NCI-H146 treated with DMSO at 0.1 percent for 48 hours (cell line): ENCODE measurements at regions not wholly inside any gene's neighbourhood (a gene's known extent, or its start where the extent isn't known, plus 50 kb on each side); places are given as distances from the start of the nearest gene placed in this dataset.
"Not testable (repeated sequence)": the region's sequence is repeated elsewhere in the genome, so short reads cannot be mapped to it uniquely, and the experiment has no call there.

ENCODE experiments used
- DNase-seq: peaks from one replicate; lab custom pipeline; 2025; ENCODE audit not compliant: unreplicated experiment; lab: John Stamatoyannopoulos, UW

- no peak for DNase-seq
Observed at GRCh38 chr14:22492622-22493542, 96.1 kb downstream of the DAD1 start.

DNA sequence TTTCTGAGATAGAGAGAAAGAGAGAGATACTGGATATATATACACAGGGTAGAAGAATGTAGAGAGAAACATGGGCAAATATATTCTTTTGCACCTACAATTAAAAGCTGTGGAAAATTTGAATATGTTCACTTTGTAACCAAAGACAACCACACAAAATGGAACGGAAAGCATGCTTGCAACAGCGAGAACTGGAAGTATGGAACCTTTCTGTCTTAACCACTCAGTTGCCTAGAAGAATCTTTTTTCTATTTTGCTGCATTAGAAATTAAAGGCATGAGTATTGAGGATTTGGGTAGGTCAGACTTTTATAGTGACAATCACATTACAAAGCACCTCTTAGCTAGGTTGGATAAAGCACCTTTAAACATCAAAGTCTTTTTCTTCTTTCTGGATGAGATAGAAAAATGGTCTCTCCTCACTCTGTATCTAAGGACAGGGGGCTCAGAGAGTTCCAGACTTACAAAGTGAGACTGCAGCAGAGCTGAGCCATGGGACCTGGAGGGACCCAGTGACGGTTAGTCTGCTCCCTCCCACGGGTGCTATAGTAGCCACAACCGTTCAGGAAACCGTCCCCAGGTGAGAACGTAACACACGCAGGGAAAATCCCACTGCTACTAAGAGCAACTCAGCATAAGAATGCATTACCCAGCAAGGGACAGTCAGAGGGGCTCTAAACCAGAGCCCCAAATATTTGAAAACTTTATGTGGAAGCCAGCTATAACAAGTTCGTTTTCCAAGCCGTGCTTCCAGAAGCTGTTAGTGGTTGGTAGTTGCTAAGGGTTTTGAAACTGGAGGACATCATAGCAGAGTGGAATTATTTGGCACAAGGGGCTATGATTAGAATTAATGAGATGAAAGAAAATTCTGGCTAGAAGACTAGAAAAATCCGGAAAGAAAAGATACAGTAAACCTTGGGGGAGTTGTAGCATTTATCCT, 97.1 kb downstream of the DAD1 start:
- DNase-seq: no peak

GRCh38 chr14:22491053-22491452, 98.0 kb downstream of the DAD1 start:
- DNase-seq: not testable (repeated sequence)

DNA sequence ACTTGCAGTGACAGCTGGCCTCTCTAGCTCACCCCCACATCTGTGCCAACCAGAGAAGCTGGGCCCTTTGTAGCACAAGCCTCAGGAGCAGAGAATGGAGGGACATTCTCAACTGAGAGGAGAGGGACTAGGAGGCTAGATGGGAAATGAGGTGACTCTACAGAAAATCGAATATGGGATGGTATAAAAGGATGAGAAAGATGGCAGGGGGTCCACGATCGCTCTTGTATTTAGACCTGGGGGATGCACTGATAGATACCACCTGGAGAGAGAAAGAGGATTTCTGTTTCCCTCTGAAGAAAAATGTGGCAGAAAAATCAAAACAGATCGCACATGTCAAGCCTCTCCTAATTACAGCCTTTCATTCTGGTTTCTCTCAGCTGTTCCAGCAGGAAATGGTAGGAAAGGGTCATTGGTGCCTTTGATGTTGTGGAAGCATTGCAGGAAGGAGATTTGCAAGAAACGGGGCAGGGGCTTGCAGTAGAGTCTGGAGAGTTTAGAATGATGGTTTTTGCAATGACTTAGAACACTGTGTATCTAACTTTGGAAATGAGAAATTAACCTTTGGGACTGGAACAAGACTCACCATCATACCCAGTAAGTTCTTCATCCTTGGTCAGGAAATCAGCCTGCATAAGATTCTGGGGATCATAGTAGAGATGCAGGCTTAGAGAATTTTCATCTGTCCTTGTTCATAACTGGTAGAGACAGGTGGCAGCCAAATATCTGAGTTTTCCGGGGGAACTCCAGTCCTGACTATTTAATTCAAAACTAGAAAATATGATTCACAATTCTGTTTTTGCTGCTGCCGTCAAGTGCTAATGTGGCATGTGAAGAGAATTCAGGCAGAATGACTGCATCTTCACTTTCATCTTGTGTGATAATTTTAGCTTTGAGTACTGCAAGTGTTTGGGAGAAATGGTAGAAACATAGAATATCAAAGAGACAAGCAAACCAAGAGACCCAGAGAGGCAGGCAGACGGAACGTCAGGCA, 98.8 kb downstream of the DAD1 start:
- no peak for DNase-seq

GRCh38 chr14:22489244-22489545, 99.8 kb downstream of the DAD1 start:
- no peak for DNase-seq

- no peak for DNase-seq
Observed at GRCh38 chr14:22488522-22489243, 100.3 kb downstream of the DAD1 start.

DNA sequence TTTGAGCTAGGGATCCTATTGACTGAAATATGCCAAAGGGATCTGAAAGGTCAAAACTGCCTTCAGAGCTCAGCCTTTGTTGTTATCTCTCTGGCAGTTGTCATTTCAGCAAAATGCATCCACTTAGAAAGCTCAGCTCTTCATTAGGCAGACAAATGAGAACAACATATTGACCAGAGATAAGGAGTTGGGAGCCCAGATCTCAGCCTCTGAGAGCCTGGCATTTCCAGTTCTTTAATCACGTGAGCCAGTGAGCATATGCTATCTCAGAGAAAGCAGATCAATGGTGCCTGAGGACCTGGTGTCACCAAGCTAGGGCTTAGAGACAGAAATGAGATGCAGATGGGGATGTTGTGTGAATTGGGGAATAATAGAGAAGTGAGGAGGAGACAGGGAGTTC, 101.1 kb downstream of the DAD1 start:
- DNase-seq: no peak

DNA sequence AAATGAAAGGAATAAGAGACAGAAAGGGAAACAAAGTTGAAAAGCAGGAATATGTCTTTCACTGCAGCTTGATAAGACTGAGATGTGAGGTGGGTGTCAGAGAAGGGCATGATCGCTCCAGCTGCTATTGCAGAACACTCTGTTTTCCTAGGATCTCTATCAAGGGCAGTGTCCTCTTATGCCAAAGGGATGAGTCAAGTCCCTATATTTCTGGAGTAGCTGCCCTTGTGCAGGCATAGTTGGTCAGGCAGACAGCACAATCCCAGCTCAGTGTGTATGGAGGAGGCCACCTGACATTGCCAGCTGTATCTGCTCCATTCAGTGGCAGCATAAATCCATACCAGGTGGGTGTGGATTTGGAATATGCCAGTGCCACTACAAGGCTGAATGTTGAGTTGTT, 101.6 kb downstream of the DAD1 start:
- DNase-seq: no peak

- no peak for DNase-seq
Observed at GRCh38 chr14:22486675-22487074, 102.3 kb downstream of the DAD1 start.

GRCh38 chr14:22485649-22486048, 103.4 kb downstream of the DAD1 start:
- no peak for DNase-seq

- DNase-seq: no peak
Observed at GRCh38 chr14:22485178-22485577, 103.8 kb downstream of the DAD1 start.

- DNase-seq: no peak
Observed at GRCh38 chr14:22484632-22485031, 104.4 kb downstream of the DAD1 start.

GRCh38 chr14:22483863-22484593, 105.0 kb downstream of the DAD1 start:
- no peak for DNase-seq

GRCh38 chr14:22482782-22483553, 106.1 kb downstream of the DAD1 start:
- no peak for DNase-seq

DNA sequence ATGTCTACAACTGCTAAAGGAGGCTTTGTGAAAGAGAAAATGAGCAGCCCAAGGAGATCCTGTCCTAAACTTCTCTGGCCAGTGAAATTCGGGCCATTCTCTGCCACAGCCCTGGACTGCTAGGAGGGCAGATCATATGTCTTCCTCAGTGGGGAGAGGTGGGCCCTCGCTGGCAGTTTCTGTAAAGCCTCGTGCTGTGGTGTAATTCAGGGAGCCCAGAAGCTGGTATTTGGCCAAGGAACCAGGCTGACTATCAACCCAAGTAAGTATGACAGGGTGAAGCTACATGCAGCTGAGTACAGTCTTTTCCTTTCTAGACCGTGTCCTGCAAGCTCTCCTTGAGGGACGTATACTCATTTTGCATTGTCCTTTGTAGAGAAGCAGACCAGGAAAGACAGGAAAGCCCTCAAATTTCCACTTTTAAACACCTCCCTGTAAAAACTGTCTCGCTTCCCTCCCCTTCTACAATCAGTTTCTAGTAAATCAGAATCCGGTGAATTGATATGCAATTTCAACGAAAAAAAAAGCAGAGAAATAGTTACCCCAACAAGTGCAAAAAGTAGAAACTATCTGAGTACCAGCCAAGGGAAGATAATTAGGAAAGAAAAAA, 106.8 kb downstream of the DAD1 start:
- DNase-seq: no peak

DNA sequence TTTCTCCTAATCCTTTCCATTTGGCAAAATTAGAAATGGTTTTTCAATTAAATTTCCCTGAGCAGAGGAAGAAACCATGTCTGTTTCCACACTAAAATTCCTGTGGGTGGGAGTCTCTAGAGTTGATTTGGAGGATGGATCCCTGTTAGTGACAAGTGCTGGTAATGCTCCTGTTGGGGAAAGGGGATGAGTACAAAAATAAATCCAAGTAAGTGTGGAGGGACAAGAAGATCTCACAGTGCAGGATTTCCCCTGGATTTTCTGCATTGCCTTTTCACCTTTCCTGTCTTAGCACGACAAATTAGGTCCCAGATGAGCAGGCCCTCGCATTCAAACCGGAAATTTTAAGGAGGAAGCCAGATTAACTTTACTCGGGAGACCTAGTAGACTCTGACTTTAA, 107.5 kb downstream of the DAD1 start:
- DNase-seq: no peak

DNA sequence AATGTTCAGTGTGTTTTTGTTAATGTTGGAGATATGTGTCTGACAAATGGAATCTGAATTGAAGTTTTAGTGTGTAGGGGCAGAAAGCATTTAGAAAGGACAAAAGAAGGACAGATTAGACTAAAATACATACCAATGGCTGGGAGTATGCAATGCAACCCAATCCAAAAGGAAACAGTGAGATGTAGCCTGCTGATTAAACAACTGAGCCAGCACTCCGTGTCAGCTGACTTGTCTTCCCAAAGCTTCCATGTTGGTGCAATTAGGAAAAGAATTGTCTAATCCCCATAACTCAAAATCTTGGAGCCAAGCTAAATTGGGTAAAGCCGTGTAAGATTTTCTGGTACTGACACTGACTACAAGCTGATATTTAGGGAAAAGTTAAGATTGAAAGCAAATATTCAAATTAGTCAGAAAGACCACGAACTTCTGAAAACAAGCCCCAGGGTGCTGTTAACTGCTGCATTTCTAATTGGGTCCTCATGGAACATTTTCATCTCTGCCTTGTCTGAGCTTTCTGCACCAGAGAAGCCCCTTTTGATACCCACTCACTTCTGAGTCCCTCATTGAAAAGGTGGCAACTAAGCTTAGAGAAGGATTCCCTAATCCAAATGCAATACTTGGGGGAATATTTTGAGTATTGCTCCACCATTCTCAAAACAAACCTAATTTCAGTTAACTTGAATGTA, 109.1 kb downstream of the DAD1 start:
- no peak for DNase-seq

DNA sequence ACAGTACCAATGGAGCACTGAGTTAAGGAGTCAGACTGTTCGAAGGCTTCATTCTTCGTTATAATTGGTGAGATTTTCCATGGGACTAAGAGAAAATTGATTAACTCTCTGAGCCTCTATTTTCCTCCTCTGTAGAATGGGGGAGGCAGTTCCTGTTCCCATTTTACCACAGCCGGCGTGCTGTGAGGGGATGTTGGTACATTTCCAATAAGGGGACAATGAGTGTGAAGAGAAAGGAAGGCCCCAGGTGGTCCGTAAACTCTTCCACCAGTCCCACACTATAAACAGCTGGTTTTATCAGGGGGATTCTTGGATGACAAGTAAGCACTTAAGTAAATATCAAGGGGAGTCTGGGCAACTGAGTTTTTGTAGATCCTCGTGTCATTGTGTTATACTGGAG, 109.9 kb downstream of the DAD1 start:
- DNase-seq: no peak
